ENCODE measurements at regions not wholly inside any gene's neighbourhood (a gene's known extent, or its start where the extent isn't known, plus 50 kb on each side); places are given as distances from the start of the nearest gene placed in this dataset.

DNA sequence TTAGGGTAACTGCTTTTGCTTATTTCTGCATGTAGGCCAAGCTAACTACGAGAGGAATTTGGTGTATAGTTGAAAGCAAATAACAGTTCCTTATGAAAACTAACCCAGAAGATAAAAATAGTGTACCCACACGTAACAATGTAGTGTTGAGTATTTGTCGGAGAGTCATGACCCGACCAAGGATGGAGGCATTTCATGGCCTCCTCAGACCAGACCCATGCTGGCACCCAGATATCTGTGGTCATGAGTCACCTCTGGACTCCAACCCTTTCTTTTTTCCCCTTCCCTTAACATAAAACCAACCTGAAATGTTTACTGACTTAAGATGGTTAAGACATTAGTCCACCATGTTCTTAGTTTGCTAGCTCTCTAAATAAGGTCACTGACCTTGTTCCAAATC, 318.7 kb downstream of the NOL4 start:
- 83 to 84% methylated on average over 4 of the region's 4 CpGs for WGBS, 2 donors
- no peak overlapping the region for H3K27ac ChIP-seq
- no peaks in the 10 kb centered on the region for H3K27me3 ChIP-seq
- H3K4me3 ChIP-seq = no peak overlapping the region
- no peaks in the 10 kb centered on the region for H3K4me1 ChIP-seq
- no peak for DNase-seq (ENCODE audit: low spot score in 2 of 2)
- no peaks in the 10 kb centered on the region for H3K36me3 ChIP-seq
- TF ChIP-seq POLR2A (IDR thresholded peaks at IDR 0.05) (no peak), EP300 (IDR thresholded peaks at IDR 0.05) (no peak), CTCF (IDR thresholded peaks at IDR 0.05) (no peak)
- H3K9me3 ChIP-seq = peaks cover 0 to 4% (median 0%) of the 10 kb centered on the region in 4 donors

DNA sequence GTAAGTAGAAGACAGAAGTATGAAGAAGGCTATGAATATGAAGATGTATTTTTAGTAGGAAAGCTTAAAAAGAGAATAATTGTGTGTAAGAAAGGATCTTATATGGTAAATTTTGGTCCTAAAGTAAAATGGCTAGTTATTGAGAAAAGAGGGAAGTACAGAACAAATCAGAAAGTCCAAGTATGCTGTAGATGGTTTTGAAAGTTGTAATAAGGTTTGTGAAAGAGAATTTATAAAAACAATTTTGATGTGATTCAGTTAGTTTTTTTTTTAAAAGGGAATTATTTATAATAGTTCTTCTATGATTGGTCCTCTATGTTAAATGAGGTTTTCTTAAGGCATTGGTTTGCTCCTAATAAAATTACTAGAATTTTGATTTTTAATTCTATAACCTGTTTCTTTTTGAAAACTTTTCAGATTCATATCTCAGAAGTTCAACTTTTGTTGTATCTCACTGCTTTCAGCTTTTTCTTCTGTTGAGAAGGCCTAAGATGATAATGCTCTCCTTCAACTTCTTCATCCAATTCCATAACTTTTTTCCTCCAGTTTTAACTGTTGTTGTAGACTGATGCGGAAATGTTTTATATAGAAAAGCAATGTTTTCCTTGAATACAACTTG, 322.7 kb downstream of the NOL4 start:
- TF ChIP-seq CTCF (IDR thresholded peaks at IDR 0.05) (no peak), EP300 (IDR thresholded peaks at IDR 0.05) (no peak), POLR2A (IDR thresholded peaks at IDR 0.05) (no peak)
- Histone ChIP-seq H3K4me3 (no peak overlapping the region), H3K27me3 (no peaks in the 10 kb centered on the region), H3K27ac (no peak overlapping the region), H3K4me1 (no peaks in the 10 kb centered on the region), H3K36me3 (no peaks in the 10 kb centered on the region), H3K9me3 (peaks cover 0 to 4% (median 0%) of the 10 kb centered on the region in 4 donors)
- no peak for DNase-seq (ENCODE audit: low spot score in 2 of 2)
- 95 to 97% methylated on average over 1 of the region's 1 CpG for WGBS, 2 donors

- no peaks in the 10 kb centered on the region for H3K36me3 ChIP-seq
- H3K9me3 ChIP-seq = peaks cover 0 to 4% (median 0%) of the 10 kb centered on the region in 4 donors
- no peaks in the 10 kb centered on the region for H3K4me1 ChIP-seq
- no peak overlapping the region for H3K4me3 ChIP-seq
- DNase-seq (ENCODE audit: low spot score in 2 of 2) = no peak
- TF ChIP-seq CTCF (IDR thresholded peaks at IDR 0.05) (no peak), POLR2A (IDR thresholded peaks at IDR 0.05) (no peak), EP300 (IDR thresholded peaks at IDR 0.05) (no peak)
- no peaks in the 10 kb centered on the region for H3K27me3 ChIP-seq
- no peak overlapping the region for H3K27ac ChIP-seq
- WGBS, 2 donors = 95 to 100% methylated on average over 1 of the region's 1 CpG
These were observed 322.6 kb downstream of the ASXL3 start for GRCh38 chr18:33900638-33901037.

GRCh38 chr18:33898427-33898826, 320.4 kb downstream of the ASXL3 start:
- no peak for DNase-seq (ENCODE audit: low spot score in 2 of 2)
- H3K27me3 ChIP-seq = no peaks in the 10 kb centered on the region
- H3K4me1 ChIP-seq = no peaks in the 10 kb centered on the region
- peaks cover 0 to 4% (median 0%) of the 10 kb centered on the region in 4 donors for H3K9me3 ChIP-seq
- 92 to 94% methylated on average over 2 of the region's 2 CpGs for whole genome bisulfite sequencing, 2 donors
- no peak overlapping the region for H3K27ac ChIP-seq
- H3K4me3 ChIP-seq = no peak overlapping the region
- no peaks in the 10 kb centered on the region for H3K36me3 ChIP-seq
- no peak for TF ChIP-seq EP300 (IDR thresholded peaks at IDR 0.05)
- no peak for TF ChIP-seq POLR2A (IDR thresholded peaks at IDR 0.05)
- no peak for TF ChIP-seq CTCF (IDR thresholded peaks at IDR 0.05)

DNA sequence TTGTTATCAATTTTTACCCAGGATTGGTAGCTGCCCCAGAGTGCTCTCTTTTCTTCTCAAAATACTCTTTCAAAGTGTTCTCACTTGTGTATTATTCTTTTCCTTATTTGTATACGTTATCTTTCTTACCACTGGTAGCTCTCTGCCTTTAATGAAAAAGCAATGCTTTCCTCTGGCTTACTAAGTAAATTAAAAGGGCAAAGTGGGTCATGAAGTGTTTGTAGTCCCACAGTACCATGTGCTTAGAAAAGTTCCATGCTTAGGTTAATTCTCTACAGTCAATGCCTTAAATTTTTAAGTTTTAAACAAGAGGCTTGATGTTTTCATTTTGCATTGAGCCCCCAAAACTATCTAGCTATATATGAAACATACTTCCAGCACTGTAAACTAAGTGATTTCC, 300.2 kb downstream of the ASXL3 start:
- H3K4me1 ChIP-seq = no peaks in the 10 kb centered on the region
- no peaks in the 10 kb centered on the region for H3K27me3 ChIP-seq
- DNase-seq (ENCODE audit: low spot score in 2 of 2) = no peak
- H3K27ac ChIP-seq = no peak overlapping the region
- 21 to 62% methylated on average over 1 of the region's 1 CpG for WGBS, 2 donors
- H3K36me3 ChIP-seq = no peaks in the 10 kb centered on the region
- no peaks in the 10 kb centered on the region for H3K9me3 ChIP-seq
- H3K4me3 ChIP-seq = no peak overlapping the region
- TF ChIP-seq EP300 (IDR thresholded peaks at IDR 0.05) (no peak), CTCF (IDR thresholded peaks at IDR 0.05) (no peak), POLR2A (IDR thresholded peaks at IDR 0.05) (no peak)

Data from tibial nerve (tissue), 4 donors.